HCT116 (cell line): ENCODE measurements at regions not wholly inside any gene's neighbourhood (a gene's known extent, or its start where the extent isn't known, plus 50 kb on each side); places are given as distances from the start of the nearest gene placed in this dataset.

Experiments
- ATAC-seq: fragments of 200-7000 bp; cut with Tn5 transposase; 2 replicates; pipeline ENCODE4 v1.9.1; 2020; ENCODE audit warnings: mild to moderate bottlenecking, moderate library complexity
- BruUV-seq: library from RNA; stranded (reverse); fragments of 400-500 nt; replicated peaks from 2 replicates; lab custom pipeline; 2021; lab: Mats Ljungman, UMichigan
- CTCF ChIA-PET: fragments of 300-600 bp; sonication (Branson Sonifier 250); formaldehyde crosslinking; loops from one replicate; lab custom pipeline; 2021; ENCODE audit warnings: antibody characterized with exemption; lab: Charles Lee
- POLR2A ChIA-PET: fragments of 300-600, 350-600 bp; sonication (Branson Sonifier 250); formaldehyde crosslinking; loops from one replicate; lab custom pipeline; 2021; ENCODE audit warnings: antibody characterized with exemption; lab: Charles Lee
- RAD21 ChIA-PET, 2 experiments: fragments of 300-600 bp; sonication (Branson Sonifier 250); formaldehyde crosslinking; loops; one replicate each; lab custom pipeline; 2023; ENCODE audit warnings: low total read pairs in 2 of 2; ENCODE audit not compliant: uncharacterized antibody in 2 of 2, unreplicated experiment in 2 of 2, low non-redundant PET in 1 of 2; lab: Charles Lee
- DNase-seq: peaks from one replicate; pipeline ENCODE4 v3.0.0-alpha.2; 2010; ENCODE audit warnings: low read depth, low spot score
- H2AFZ ChIP-seq: fragments of 200-600 bp; shearing (Covaris generic), sonication (generic); 2 replicates; pipeline ENCODE4 v1.6.1; 2017; ENCODE audit warnings: low read depth, mixed run types, mixed read lengths, antibody characterized with exemption, low read length; ENCODE audit not compliant: poor library complexity, severe bottlenecking
- H3K27ac ChIP-seq: 2 replicates; pipeline ENCODE4 v1.5.1; 2012; ENCODE audit warnings: low read depth, low read length
- H3K27me3 ChIP-seq: fragments of 200-600 bp; sonication (generic); 2 replicates; pipeline ENCODE4 v1.6.1; 2016; ENCODE audit warnings: mixed run types, low read length, mixed read lengths; ENCODE audit not compliant: insufficient read depth
- H3K36me3 ChIP-seq, 2 experiments: fragments of 200-500 bp in 1 of 2; fragments of 200-600 bp in 1 of 2; sonication (Bioruptor generic) in 1 of 2; sonication (generic) in 1 of 2; 2 replicates each; pipeline versions ENCODE4 v1.5.1 to v1.6.1; 2014 to 2016; ENCODE audit warnings: low read length in 2 of 2, inconsistent platforms in 1 of 2, mixed read lengths in 1 of 2, mixed run types in 1 of 2; ENCODE audit not compliant: insufficient read depth in 2 of 2, control insufficient read depth in 1 of 2
- H3K4me1 ChIP-seq, 2 experiments: fragments of 200-600 bp in 1 of 2; sonication (generic) in 1 of 2; 2 replicates each; pipeline versions ENCODE4 v1.5.1 to v1.6.1; 2012 to 2017; ENCODE audit warnings: low read length in 2 of 2, inconsistent platforms in 1 of 2, mild to moderate bottlenecking in 1 of 2, mixed read lengths in 1 of 2, mixed run types in 1 of 2, moderate library complexity in 1 of 2; ENCODE audit not compliant: insufficient read depth in 2 of 2, control insufficient read depth in 1 of 2
- H3K4me2 ChIP-seq: fragments of 200-600 bp; sonication (generic); 2 replicates; pipeline ENCODE4 v1.6.1; 2017; ENCODE audit warnings: mixed run types, low read length, mixed read lengths
- H3K4me3 ChIP-seq, 2 experiments: fragments of 200-600 bp in 1 of 2; sonication (generic) in 1 of 2; replicated peaks in 1 of 2; 2 replicates each; pipeline ENCODE4 v1.5.1; 2011 to 2016; ENCODE audit warnings: low read length in 2 of 2, control low read depth in 1 of 2, low read depth in 1 of 2, mild to moderate bottlenecking in 1 of 2, mixed read lengths in 1 of 2, mixed run types in 1 of 2
- H3K79me2 ChIP-seq: fragments of 200-600 bp; sonication (generic); 2 replicates; pipeline ENCODE4 v1.6.1; 2017; ENCODE audit warnings: mild to moderate bottlenecking, mixed run types, low read length, moderate library complexity, mixed read lengths; ENCODE audit not compliant: insufficient read depth
- H3K9ac ChIP-seq: fragments of 200-600 bp; sonication (generic); 2 replicates; pipeline ENCODE4 v1.6.1; 2016; ENCODE audit warnings: low read length, mixed read lengths
- H3K9me2 ChIP-seq: fragments of 200-600 bp; sonication (generic), shearing (Covaris generic); 2 replicates; pipeline ENCODE4 v1.6.1; 2017; ENCODE audit warnings: mixed run types, mild to moderate bottlenecking, moderate library complexity; ENCODE audit not compliant: insufficient read depth
- H3K9me3 ChIP-seq, 2 experiments: fragments of 200-500 bp in 1 of 2; fragments of 200-600 bp in 1 of 2; sonication (Bioruptor generic) in 1 of 2; sonication (generic) in 1 of 2; 2 replicates each; pipeline ENCODE4 v1.6.1; 2014 to 2017; ENCODE audit warnings: low read length in 2 of 2, mixed read lengths in 2 of 2, inconsistent platforms in 1 of 2, low read depth in 1 of 2, mild to moderate bottlenecking in 1 of 2, mixed run types in 1 of 2, moderate library complexity in 1 of 2; ENCODE audit not compliant: control insufficient read depth in 1 of 2, insufficient read depth in 1 of 2
- H4K20me1 ChIP-seq: fragments of 200-600 bp; sonication (generic), shearing (Covaris generic); 2 replicates; pipeline ENCODE4 v1.6.1; 2017; ENCODE audit warnings: mixed run types, mild to moderate bottlenecking, moderate library complexity; ENCODE audit not compliant: insufficient read depth
- ATF3 ChIP-seq: IDR thresholded peaks from 2 replicates; pipeline ENCODE4 v1.6.1; 2012
- FOSL1 ChIP-seq: IDR thresholded peaks from 2 replicates; pipeline ENCODE4 v1.6.1; 2012; ENCODE audit warnings: low read depth
- POLR2A ChIP-seq: IDR thresholded peaks from 2 replicates; pipeline ENCODE4 v1.7.0; 2011; ENCODE audit warnings: borderline replicate concordance; ENCODE audit not compliant: insufficient read depth, insufficient read length; ENCODE audit errors: extremely low read depth
- REST ChIP-seq: IDR thresholded peaks from 2 replicates; pipeline ENCODE4 v1.6.1; 2012; ENCODE audit warnings: low read depth
- SIN3A ChIP-seq: IDR thresholded peaks from 2 replicates; pipeline ENCODE4 v1.6.1; 2012; ENCODE audit warnings: low read depth
- SP1 ChIP-seq: IDR thresholded peaks from 2 replicates; pipeline ENCODE4 v1.6.1; 2012; ENCODE audit warnings: low read depth
- YY1 ChIP-seq: IDR thresholded peaks from 2 replicates; pipeline ENCODE4 v1.6.1; 2011; ENCODE audit warnings: low read length, low read depth, moderate library complexity, mild to moderate bottlenecking; ENCODE audit not compliant: insufficient replicate concordance; ENCODE audit errors: extremely low read depth
- ZFX ChIP-seq: fragments of 450-650 bp; IDR thresholded peaks from 2 replicates; pipeline ENCODE4 v1.6.1; 2017
- ZNF274 ChIP-seq: fragments of 200-500 bp; sonication (Bioruptor generic); IDR thresholded peaks from 2 replicates; pipeline ENCODE4 v1.6.1; 2014; ENCODE audit warnings: mild to moderate bottlenecking, low read depth, low read length, inconsistent platforms
- intact Hi-C: fragments of 100-400 bp; cut with micrococcal nuclease; formaldehyde crosslinking; loops from 2 replicates; pipeline ENCODE4 v1.10.0; 2022
- TF ChIP-seq, protein P1 (sequence below), 3 experiments: fragments of 200-600 bp in 1 of 3; sonication (generic) in 1 of 3; IDR thresholded peaks in 2 of 3; conservative IDR thresholded peaks in 1 of 3; 2 replicates each; pipeline ENCODE4 v1.5.1; 2012 to 2017; ENCODE audit warnings: low read depth in 2 of 3, low read length in 2 of 3, antibody characterized with exemption in 1 of 3, borderline replicate concordance in 1 of 3, control low read depth in 1 of 3, mild to moderate bottlenecking in 1 of 3, mixed read lengths in 1 of 3, mixed run types in 1 of 3, moderate library complexity in 1 of 3; ENCODE audit not compliant: insufficient read depth in 1 of 3

GRCh38 chr13:44296856-44297255 lies 76.8 kb upstream of the SERP2 start:
- Histone ChIP-seq H4K20me1 (no peaks in the 10 kb centered on the region), H3K27ac (no peak overlapping the region), H3K27me3 (no peaks in the 10 kb centered on the region), H3K9me3 (no peaks in the 10 kb centered on the region), H3K4me2 (no peak overlapping the region), H3K9ac (no peak overlapping the region), H3K79me2 (no peaks in the 10 kb centered on the region), H3K36me3 (no peaks in the 10 kb centered on the region), H3K4me1 (peaks cover 14 to 39% of the 10 kb centered on the region in 2 experiments; a peak in 3 of 4 replicates), H2AFZ (no peak overlapping the region), H3K9me2 (no peaks in the 10 kb centered on the region), H3K4me3 (no peak overlapping the region)
- DNase-seq (no peak), ATAC-seq (no peak)
- ChIA-PET CTCF (no interaction called here), RAD21 (no interaction called here), POLR2A (interaction anchor here (1.3 kb wide), 1 partner anchor 10 kb away, joined by 4 read pairs; no protein-coding TSS in a partner anchor)
- no TSS peak for BruUV-seq
- TF ChIP-seq SIN3A: no peak
- TF ChIP-seq, protein P1, sequence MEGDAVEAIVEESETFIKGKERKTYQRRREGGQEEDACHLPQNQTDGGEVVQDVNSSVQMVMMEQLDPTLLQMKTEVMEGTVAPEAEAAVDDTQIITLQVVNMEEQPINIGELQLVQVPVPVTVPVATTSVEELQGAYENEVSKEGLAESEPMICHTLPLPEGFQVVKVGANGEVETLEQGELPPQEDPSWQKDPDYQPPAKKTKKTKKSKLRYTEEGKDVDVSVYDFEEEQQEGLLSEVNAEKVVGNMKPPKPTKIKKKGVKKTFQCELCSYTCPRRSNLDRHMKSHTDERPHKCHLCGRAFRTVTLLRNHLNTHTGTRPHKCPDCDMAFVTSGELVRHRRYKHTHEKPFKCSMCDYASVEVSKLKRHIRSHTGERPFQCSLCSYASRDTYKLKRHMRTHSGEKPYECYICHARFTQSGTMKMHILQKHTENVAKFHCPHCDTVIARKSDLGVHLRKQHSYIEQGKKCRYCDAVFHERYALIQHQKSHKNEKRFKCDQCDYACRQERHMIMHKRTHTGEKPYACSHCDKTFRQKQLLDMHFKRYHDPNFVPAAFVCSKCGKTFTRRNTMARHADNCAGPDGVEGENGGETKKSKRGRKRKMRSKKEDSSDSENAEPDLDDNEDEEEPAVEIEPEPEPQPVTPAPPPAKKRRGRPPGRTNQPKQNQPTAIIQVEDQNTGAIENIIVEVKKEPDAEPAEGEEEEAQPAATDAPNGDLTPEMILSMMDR (IDR thresholded peaks at IDR 0.05 in 2 of 3, conservative IDR thresholded peaks at IDR 0.05 in 1 of 3; ENCODE audit: borderline replicate concordance in 1 of 3, insufficient read depth in 1 of 3, low read depth in 2 of 3, low read length in 2 of 3): no peak
- no peak for TF ChIP-seq REST
- TF ChIP-seq POLR2A: no peak
- TF ChIP-seq YY1: no peak
- TF ChIP-seq ATF3: no peak
- no peak for TF ChIP-seq ZFX
- TF ChIP-seq FOSL1: no peak
- no peak for TF ChIP-seq ZNF274
- TF ChIP-seq SP1: no peak
- intact Hi-C loops: no loop called here
